GM12891 (cell line): ENCODE measurements at regions not wholly inside any gene's neighbourhood (a gene's known extent, or its start where the extent isn't known, plus 50 kb on each side); places are given as distances from the start of the nearest gene placed in this dataset.
"Not testable (repeated sequence)": the region's sequence is repeated elsewhere in the genome, so short reads cannot be mapped to it uniquely, and the experiment has no call there.

Experiments
- DNase-seq: peaks from one replicate; pipeline ENCODE4 v3.0.0; 2011; ENCODE audit warnings: low spot score; ENCODE audit not compliant: insufficient read length
- FAIRE-seq: peaks from 2 replicates; lab custom pipeline; 2011; peaks lifted over from hg19 to GRCh38; lab: Jason Lieb, UNC
- PAX5 ChIP-seq: IDR thresholded peaks from 2 replicates; pipeline ENCODE4 v1.6.1; 2011; ENCODE audit warnings: low read length, moderate library complexity, mild to moderate bottlenecking; ENCODE audit not compliant: insufficient read depth, severe bottlenecking
- POLR2A ChIP-seq: IDR thresholded peaks from 2 replicates; pipeline ENCODE4 v1.6.1; 2011; ENCODE audit warnings: low read depth, low read length, control low read depth
- POLR2AphosphoS5 ChIP-seq: IDR thresholded peaks from 2 replicates; pipeline ENCODE4 v1.6.1; 2011; ENCODE audit warnings: low read depth, low read length, control low read depth
- POU2F2 ChIP-seq: IDR thresholded peaks from 2 replicates; pipeline ENCODE4 v1.6.1; 2011; ENCODE audit warnings: low read depth, mild to moderate bottlenecking, control low read depth, low read length, moderate library complexity
- SPI1 ChIP-seq: IDR thresholded peaks from 2 replicates; pipeline ENCODE4 v1.6.1; 2011; ENCODE audit warnings: low read depth, low read length, control low read depth
- TAF1 ChIP-seq: IDR thresholded peaks from 2 replicates; pipeline ENCODE4 v1.6.1; 2011; ENCODE audit warnings: low read depth, low read length, control low read depth

DNA sequence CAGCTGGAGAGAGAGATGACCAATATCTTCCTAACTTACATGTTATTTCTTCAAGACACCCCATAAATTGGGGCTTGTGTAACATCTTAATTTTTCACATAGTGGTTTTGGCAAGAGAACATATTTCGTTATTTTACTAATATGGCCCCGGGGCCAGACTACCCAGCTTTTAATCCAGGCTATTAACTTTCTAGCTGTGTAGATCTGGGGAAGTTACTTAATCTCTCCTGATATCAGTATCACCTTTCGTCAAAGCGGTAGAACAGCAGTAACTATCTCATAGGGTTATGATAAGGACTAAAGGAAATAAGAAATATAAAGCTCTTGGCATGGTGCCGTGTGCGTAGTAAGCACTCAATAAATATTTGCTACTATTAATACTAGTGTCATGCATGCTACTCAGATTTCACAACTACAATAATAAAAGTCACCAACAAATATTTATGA is 71.6 kb upstream of the LYZL1 start:
- TF ChIP-seq SPI1: no peak
- TF ChIP-seq TAF1: no peak
- TF ChIP-seq POLR2AphosphoS5: no peak
- TF ChIP-seq POLR2A: no peak
- no peak for TF ChIP-seq PAX5
- TF ChIP-seq POU2F2: no peak
- DNase-seq (no peak), FAIRE-seq (no peak)

DNA sequence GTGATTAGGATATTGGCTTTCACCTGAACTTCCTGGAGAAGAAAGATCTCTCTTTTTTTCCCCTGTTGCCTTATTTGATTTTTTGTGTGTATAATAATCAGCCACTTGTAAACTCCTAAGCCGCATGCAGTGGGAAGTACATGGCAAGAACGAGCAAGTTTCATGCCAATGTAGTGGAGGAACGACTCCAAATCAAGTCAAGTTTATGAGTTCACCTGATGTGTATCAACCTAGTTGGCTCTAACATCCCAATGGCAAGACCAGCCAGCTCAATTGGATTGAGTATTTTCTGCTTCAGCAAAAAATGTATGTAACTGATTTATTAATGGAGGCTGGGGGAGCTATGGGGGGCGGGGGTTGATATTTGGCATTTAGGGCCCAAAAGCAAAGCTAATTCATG is 65.5 kb upstream of the LYZL1 start:
- DNase-seq (no peak), FAIRE-seq (no peak)
- no peak for TF ChIP-seq TAF1
- TF ChIP-seq SPI1: no peak
- TF ChIP-seq POU2F2: no peak
- TF ChIP-seq POLR2AphosphoS5: no peak
- TF ChIP-seq POLR2A: no peak
- no peak for TF ChIP-seq PAX5

DNA sequence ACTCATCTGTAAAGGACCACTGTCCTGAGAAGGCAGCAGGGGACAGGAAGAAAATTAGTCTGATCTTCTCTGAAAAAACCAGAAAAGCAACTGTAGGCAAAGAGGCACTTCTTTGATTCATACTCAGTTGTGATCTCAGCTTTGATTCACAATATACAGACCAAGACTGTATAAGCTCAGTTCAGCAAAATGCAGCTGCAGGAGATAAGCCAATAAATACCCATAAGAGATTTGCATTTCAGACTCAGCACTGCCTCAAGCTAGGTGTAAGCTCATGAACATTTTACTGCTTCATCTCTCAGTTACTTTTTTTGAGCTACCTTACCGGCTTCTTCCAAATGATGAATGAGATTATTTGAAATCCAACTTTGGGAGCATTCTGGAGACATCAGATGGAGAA is 64.2 kb upstream of the LYZL1 start:
- DNase-seq: no peak
- no peak for FAIRE-seq
- TF ChIP-seq POU2F2 (no peak), SPI1 (no peak), TAF1 (no peak), PAX5 (no peak), POLR2A (no peak), POLR2AphosphoS5 (no peak)

DNA sequence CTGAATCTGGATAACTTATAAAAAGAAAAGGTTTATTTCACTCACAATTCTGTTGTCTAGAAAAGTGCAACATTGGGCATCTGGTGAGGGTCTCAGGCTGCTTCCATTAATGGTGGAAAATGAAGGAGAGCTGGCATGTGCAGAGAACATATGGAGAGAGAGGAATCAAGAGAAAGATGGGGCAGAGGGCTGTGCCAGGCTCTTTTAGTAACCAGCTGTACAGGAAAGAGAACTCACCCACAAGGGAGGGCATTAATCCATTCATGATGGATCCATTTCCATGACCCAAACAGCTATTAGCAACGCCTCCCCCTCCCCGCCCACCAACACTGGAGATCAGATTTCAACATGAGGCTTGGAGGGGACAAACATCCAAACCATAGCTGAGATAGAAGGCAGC is 61.7 kb upstream of the LYZL1 start:
- no peak for FAIRE-seq

DNA sequence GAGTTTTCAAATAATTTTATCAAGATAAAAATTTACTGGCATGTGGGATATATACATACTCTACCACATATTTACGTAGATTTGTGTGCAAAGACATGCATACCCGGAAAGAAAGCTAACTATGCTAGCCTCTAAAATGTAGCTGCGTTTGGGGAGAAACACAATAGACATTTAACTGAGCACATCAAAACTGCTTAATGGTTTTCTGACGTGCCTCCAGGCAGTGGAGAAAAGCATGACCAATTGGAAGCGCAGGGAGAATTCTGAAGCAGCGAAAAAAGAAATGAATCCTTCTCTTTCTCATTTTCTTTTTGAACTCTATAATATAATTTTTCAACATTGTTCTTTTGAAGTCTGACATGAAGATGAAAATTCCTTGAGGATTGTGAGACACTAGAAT is 60.3 kb upstream of the LYZL1 start:
- FAIRE-seq (no peak), DNase-seq (no peak)
- TF ChIP-seq PAX5 (no peak), TAF1 (no peak), POLR2A (no peak), SPI1 (no peak), POLR2AphosphoS5 (no peak), POU2F2 (no peak)

More for the DNA sequence above, 61.7 kb upstream of the LYZL1 start:
- TF ChIP-seq TAF1 (no peak), POU2F2 (no peak), POLR2A (no peak), PAX5 (no peak), SPI1 (no peak)
- no peak for DNase-seq

DNA sequence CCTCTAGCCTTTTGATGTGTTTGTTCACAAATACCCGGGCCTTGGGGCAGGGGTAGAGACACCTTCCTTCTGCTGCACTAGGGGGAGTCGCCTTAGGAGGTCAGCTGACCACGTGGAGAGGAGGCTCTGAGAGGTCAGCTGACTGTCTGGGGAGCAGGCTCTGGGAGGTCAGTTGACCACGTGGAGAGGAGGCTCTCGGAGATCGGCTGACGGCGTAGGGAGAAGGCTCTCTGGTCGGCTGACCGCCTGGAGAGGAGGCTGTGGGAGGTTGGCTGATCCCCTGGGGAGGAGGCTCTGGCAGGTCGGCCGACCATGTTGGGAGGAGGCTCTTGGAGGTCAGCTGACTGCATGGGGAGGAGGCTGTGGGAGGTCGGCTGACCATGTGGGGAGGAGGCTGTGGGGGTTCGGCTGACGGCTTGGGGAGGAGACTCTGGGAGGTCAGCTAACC is 59.6 kb upstream of the LYZL1 start:
- FAIRE-seq: no peak
- TF ChIP-seq SPI1 (no peak), PAX5 (no peak), TAF1 (no peak), POLR2AphosphoS5 (no peak), POU2F2 (no peak), POLR2A (no peak)
- no peak for DNase-seq

DNA sequence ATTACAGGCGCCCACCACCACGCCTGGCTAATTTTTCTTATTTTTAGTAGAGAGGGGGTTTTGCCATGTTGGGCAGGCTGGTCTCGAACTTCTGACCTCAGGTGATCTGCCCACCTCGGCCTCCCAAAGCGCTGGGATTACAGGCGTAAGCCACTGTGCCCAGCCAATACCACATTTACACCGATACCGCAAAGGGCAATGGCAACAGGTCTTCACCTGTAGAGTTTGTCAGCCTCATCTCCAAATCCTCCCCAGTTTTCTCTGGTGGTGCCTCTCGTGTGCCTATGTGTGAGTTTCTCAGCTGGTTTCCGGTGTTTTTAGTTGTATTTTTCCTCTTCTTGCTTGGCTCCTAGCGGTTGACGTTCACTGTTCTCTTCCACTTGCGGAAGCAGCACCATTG is 52.0 kb upstream of the LYZL1 start:
- not testable (repeated sequence) for DNase-seq, FAIRE-seq

DNA sequence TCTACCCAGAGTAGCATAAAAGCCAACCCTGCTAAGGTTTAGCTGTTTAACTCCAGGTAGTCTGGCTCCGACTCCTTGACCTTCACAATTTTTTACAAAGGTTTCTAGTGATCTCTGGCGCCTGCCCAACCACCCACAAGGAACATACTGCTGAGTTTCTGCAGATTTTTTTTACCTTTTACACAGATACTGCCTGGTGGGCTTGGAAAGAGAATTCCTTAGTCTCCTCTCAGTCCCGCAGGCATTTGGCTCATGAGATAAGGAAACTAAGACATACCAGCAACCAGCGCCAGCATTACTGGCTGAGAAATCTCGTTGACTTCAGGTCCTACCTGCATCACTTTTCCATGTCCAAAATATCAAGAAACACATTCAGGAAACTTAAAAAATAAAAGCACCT is 51.1 kb upstream of the LYZL1 start:
- TF ChIP-seq POLR2A (no peak), POU2F2 (no peak), PAX5 (no peak), POLR2AphosphoS5 (no peak), SPI1 (no peak), TAF1 (no peak)
- DNase-seq (no peak), FAIRE-seq (no peak)

DNA sequence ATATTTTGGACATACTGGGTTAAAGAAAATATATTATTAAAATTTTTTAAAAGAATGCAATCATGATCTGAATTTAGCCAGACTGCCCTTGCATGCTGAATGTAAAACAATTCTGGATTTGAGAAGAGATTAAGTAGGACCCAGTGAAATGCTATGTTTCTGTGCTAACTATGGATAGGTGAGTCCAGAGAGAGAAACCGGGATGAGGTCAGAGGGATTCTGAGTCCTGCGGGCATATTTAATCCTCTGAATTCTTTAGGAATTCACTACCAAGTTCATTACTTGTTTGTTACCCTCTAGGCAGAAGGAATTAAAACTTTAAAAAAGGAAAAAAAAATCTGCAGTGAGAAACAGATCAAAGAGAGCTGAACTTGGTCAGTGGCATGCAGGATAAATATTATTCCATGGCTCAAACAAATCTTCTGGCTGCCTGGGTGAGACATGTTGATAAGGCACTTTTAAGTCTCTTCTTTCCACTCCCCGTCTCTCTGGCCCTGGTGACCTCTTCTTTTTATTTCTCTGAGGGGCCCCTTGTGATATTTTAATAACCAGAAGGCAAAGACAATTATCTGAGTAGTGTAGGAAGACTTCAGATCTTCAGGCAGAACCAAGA is 50.2 kb upstream of the LYZL1 start:
- no peak for FAIRE-seq

More for the DNA sequence above, 50.2 kb upstream of the LYZL1 start:
- no peak for DNase-seq
- no peak for TF ChIP-seq SPI1
- no peak for TF ChIP-seq POU2F2
- TF ChIP-seq PAX5: no peak
- no peak for TF ChIP-seq POLR2A
- TF ChIP-seq POLR2AphosphoS5: no peak
- TF ChIP-seq TAF1: no peak
